Neural crest cell (in vitro differentiated cells): ENCODE measurements at regions not wholly inside any gene's neighbourhood (a gene's known extent, or its start where the extent isn't known, plus 50 kb on each side); places are given as distances from the start of the nearest gene placed in this dataset.

Experiments
- DNase-seq: peaks from one replicate; pipeline ENCODE4 v3.0.0; 2021; ENCODE audit warnings: low read depth, mixed read lengths, low spot score
- H3K27ac Mint-ChIP-seq: one replicate; pipeline ENCODE4 v1.8.0; 2021; ENCODE audit warnings: mild to moderate bottlenecking, mixed read lengths; ENCODE audit not compliant: unreplicated experiment
- H3K27me3 Mint-ChIP-seq: 2 replicates; pipeline ENCODE4 v1.8.0; 2021; ENCODE audit warnings: low read depth, mild to moderate bottlenecking, mixed read lengths
- H3K36me3 Mint-ChIP-seq: 2 replicates; pipeline ENCODE4 v1.8.0; 2021; ENCODE audit warnings: low read depth, mild to moderate bottlenecking, mixed read lengths
- H3K4me1 Mint-ChIP-seq: 2 replicates; pipeline ENCODE4 v1.8.0; 2021; ENCODE audit warnings: mixed read lengths
- H3K4me3 Mint-ChIP-seq: one replicate; pipeline ENCODE4 v1.8.0; 2021; ENCODE audit warnings: mild to moderate bottlenecking, mixed read lengths
- H3K9me3 Mint-ChIP-seq: 2 replicates; pipeline ENCODE4 v1.8.0; 2021; ENCODE audit warnings: mixed read lengths
- CTCF ChIP-seq: fragments of 200-600 bp; sonication (generic); conservative IDR thresholded peaks from 2 replicates; pipeline ENCODE4 v1.5.0; 2021; ENCODE audit warnings: antibody characterized with exemption, mild to moderate bottlenecking

- Mint-ChIP-seq H3K9me3 (no peaks in the 10 kb centered on the region), H3K27me3 (no peaks in the 10 kb centered on the region), H3K4me3 (no peak overlapping the region), H3K27ac (no peak overlapping the region), H3K4me1 (peaks cover 10% of the 10 kb centered on the region), H3K36me3 (peaks cover 3% of the 10 kb centered on the region)
- TF ChIP-seq CTCF, result no peak
- no peak for DNase-seq
Measured at GRCh38 chr11:122391049-122391448, 264.5 kb upstream of the UBASH3B start.

DNA sequence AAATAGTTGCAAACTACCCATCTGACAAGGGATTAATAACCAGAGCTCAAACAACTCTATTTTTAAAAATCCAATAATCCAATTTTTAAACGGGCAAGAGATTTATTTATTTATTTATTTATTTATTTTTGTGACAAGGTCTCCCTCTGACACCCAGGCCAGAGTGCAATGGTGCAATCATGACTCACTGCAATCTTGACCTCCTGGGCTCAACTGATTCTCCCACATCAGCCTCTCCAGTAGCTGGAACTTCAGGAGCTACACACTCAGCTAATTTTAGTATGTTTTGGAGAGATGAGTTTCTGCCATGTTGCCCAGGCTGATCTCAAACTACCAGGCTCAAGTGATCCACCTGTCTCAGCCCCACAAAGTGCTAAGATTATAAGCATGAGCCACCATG, 267.2 kb upstream of the BLID start:
- H3K4me3 Mint-ChIP-seq, result no peak overlapping the region
- peaks cover 17% of the 10 kb centered on the region for H3K36me3 Mint-ChIP-seq
- peaks cover 15% of the 10 kb centered on the region for H3K9me3 Mint-ChIP-seq
- DNase-seq, result no peak
- no peaks in the 10 kb centered on the region for H3K27me3 Mint-ChIP-seq
- no peaks in the 10 kb centered on the region for H3K4me1 Mint-ChIP-seq
- H3K27ac Mint-ChIP-seq, result no peak overlapping the region
- TF ChIP-seq CTCF, result no peak

GRCh38 chr11:122375687-122376399, 259.8 kb upstream of the BLID start:
- Mint-ChIP-seq H3K9me3 (peaks cover 12% of the 10 kb centered on the region), H3K36me3 (peaks cover 12% of the 10 kb centered on the region), H3K27me3 (no peaks in the 10 kb centered on the region), H3K4me3 (no peak overlapping the region), H3K27ac (no peak overlapping the region), H3K4me1 (no peaks in the 10 kb centered on the region)
- no peak for TF ChIP-seq CTCF
- DNase-seq, result no peak

DNA sequence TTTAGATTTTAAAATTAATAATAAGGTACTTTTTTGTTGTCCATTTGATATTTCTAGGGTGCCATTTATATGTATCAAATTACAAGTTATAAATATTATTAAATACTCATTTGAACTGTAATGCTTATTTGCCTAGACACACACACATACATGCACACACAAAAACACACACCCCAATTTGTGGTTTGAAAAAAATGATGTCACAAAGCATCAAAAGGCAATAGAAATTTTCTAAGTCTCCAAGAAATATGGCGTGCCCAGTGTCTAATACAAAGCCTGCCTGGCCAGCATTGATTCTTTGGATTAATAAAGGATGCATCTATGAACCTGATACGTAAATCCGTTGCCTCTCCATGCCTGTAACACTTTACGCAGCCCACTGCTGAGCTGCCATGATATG, 252.8 kb upstream of the BLID start:
- DNase-seq, result no peak
- no peak for TF ChIP-seq CTCF
- Mint-ChIP-seq H3K27me3 (no peaks in the 10 kb centered on the region), H3K4me1 (peaks cover 25% of the 10 kb centered on the region), H3K27ac (no peak overlapping the region), H3K9me3 (no peaks in the 10 kb centered on the region), H3K36me3 (no peaks in the 10 kb centered on the region), H3K4me3 (no peak overlapping the region)

- Mint-ChIP-seq H3K4me3 (no peak overlapping the region), H3K36me3 (no peaks in the 10 kb centered on the region), H3K9me3 (no peaks in the 10 kb centered on the region), H3K27me3 (no peaks in the 10 kb centered on the region), H3K4me1 (peaks cover 25% of the 10 kb centered on the region), H3K27ac (no peak overlapping the region)
- TF ChIP-seq CTCF, result no peak
- no peak for DNase-seq
Measured at GRCh38 chr11:122367809-122368231, 251.8 kb upstream of the BLID start.
